Posterior vena cava (tissue), 2 donors: ENCODE measurements at regions not wholly inside any gene's neighbourhood (a gene's known extent, or its start where the extent isn't known, plus 50 kb on each side); places are given as distances from the start of the nearest gene placed in this dataset.

ENCODE experiments used
- DNase-seq: peaks from one replicate; pipeline ENCODE4 v3.0.0-alpha.2; 2020; ENCODE audit warnings: low spot score
- intact Hi-C, 2 donors: fragments of 100-400 bp; cut with DNase I; formaldehyde crosslinking; loops; one replicate each; pipeline versions ENCODE4 v1.14.1 to v1.14.2; 2022 to 2023
- donor health status: DM: yes; HTN: yes; CAD: no.
- donor health status: DM: yes; HTN: yes; CAD: no.

DNA sequence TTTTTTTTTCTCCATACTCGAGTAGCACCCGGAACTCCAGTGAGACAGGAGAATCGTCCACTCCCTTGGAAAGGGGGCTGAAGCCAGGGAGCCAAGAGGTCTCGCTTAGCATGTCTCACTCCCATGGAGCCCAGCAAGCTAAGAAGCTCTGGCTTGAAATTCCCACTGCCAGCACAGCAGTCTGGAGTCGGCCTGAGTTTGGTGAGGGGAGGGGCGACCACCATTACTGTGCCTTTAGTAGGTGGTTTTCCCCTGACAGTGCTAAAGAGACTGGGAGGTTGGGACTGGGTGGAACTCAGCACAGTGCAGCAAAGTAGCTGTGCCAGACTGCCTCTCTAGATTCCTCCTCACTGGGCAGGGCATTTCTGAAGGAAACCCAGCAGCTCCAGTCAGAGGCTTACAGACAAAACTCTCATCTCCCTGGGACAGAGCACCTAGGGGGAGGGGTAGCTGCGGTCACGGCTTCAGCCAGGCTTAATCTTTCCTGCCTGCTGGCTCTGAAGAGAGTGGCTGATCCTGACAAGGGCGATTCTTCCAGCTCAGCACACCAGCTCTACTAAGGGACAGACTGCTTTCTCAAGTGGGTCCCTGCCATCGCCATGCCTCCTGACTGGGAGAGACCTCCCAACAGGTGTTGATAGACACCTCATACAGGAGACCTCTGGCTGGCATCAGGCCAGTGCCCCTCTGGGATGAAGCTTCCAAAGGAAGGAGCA, 414.5 kb upstream of the ZNF608 start:
- DNase-seq, result no peak
- intact Hi-C loops, result no loop called here

DNA sequence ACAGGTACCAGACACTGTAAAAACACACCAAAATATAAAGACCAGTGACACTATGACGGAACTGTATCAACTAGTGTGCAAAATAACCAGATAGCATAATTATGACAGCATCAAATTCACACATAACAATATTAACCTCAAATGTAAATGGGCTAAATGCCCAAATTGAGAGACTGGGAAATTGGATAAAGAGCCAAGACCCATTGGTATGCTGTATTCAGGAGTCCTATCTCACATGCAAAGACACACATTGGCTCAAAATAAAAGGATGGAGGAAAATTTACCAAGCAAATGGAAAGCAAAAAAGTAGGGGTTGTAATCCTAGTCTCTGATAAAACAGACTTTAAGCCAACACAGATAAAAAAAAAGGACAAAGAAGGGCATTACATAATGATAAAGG, 416.3 kb upstream of the ZNF608 start:
- no peak for DNase-seq
- intact Hi-C loops, result no loop called here

DNA sequence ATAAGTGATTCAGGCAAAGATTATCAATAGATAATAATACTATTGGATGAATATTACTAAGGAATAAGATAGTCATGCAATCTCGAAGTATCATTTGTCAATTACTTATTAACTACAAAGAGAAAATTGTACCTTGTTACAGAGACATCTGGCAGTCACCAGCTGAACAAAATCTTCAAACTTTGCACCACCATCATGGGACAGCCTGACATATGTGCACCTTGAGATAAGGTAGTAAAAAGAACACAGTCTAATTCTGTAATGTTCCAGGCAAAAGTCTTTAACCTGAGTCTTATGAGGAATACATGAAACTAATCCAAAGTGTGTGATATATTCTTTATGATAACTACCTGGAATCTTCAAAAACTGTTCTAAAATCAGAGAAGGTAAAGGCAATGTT, 423.0 kb upstream of the ZNF608 start:
- intact Hi-C loops, result no loop called here
- DNase-seq, result no peak

DNA sequence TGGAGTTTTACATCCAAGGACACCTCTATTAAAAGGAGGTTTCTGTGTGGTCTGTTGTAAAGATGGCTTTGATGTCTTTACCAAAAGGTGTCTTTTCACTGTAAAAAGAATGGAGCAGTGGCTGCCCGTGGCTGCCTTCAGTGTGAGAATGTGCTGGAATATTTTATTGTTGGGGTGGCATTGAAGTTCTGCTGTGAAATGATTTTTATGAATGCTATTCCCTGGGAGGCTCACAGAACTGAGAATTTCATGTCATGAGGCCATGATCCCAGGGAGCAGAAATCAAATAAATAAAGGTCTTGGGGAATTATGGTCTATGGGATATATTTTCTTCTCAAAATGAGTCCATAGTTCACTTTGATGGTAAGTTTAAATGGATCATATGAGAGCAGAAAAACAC, 425.2 kb upstream of the ZNF608 start:
- intact Hi-C loops, result no loop called here
- no peak for DNase-seq

- intact Hi-C loops, result no loop called here
- no peak for DNase-seq
Measured at GRCh38 chr5:125175348-125176004, 429.0 kb upstream of the ZNF608 start.

DNA sequence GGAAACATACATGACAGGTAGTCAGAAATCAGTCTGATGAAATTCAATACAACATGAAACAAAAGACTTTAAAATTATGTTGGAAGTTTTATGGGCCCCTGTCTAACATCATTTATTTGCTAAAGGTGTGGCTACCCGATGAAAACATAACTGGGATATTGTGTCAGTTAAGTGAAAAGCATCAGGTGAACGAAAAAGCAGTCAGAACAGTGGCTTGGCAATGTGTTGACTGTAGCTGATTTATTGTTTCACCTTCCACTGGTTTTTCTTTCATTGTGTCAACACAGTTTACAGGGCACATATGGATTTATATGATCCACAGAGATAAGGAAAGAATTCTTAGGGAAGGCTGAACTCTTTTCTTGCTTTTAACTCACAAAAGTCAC, 429.6 kb upstream of the ZNF608 start:
- DNase-seq, result no peak
- intact Hi-C loops, result no loop called here

DNA sequence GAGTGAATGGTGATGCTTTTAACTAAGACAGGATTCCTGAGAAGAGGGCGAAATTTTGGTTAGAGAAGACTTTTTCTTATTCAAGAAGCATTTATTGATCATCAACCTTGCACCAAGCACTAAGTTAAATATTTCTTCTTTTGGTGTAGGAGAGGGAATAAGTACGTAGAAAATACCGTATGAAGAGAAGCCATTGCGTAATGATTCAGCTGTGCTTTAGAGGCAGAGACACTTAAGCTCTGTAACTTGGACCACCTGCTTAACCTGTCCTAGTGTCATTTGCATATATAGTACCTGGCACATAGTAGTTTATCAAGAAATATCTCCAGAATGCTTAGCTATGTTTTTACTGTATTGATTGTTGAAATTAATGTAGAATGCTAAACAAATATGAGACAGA, 430.9 kb upstream of the ZNF608 start:
- DNase-seq, result no peak
- intact Hi-C loops, result no loop called here

DNA sequence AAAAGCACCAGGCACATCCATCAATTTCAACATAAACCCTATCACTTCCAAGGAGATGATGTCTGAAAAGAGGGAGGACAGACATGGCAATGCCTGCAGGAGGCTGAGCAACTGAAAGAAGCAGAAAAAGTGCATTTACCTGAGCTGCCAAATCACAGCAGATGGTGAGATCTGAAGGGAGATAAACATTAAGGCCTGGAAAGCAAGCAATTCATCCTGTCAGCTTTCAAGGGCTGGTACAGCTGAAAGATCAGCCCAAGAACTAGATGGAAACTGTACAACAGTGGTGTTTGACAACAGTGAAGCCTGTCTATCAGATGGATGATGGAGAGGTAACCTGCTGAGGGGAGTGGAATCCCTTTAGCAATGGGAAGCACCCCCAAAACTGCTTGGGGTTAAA, 433.2 kb upstream of the ZNF608 start:
- no peak for DNase-seq
- intact Hi-C loops, result no loop called here

DNA sequence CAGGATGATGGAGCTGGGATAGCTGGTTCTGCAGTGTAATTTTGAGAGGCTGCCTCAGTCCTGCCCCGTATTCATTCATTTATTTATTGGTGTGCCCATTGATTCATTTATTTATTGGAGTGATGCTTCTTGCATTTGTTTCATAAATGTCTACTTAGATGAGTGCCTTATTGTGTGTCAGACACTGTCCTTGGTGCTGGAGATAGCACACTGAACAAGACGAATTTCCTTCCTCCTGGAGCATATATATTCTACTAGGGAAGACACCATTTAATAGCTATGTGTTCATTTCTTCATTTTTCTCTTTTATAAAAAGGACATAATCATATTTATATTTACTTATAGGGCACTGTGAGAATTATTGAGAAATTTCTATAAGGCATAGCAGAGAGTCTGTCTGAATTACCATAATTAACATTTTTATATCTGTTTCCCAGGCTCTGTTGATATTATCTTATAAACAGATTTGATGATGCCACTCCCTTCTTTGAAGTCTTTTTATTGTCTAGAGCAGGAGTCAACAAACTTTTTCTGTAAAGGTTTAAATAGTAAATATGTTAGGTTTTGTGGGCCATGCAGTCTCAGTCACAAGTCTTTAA, 433.9 kb upstream of the ZNF608 start:
- no peak for DNase-seq
- intact Hi-C loops, result no loop called here

- intact Hi-C loops, result no loop called here
- DNase-seq, result no peak
Measured at GRCh38 chr5:125181159-125181558, 434.7 kb upstream of the ZNF608 start.

GRCh38 chr5:125181955-125182354, 435.5 kb upstream of the ZNF608 start:
- no peak for DNase-seq
- intact Hi-C loops, result no loop called here

DNA sequence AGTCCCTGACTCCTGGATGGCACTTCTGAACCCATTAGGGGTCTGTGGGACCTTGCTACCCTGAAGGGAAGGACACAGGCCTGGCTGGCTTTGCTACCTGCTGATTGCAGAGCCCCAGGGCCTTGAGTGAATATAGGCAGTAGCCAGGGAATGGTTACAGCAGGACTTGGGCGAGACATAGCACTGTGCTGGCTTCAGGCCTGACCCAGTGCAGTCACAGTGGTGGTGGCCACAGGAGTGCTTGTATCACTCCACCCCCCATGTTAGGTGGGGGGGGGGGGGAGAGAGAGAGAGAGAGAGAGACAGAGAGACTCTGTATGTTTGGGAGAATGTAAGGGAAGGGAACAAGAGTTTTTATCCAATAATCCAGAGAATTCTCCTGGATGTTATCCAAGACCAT, 439.3 kb upstream of the ZNF608 start:
- intact Hi-C loops, result no loop called here
- no peak for DNase-seq

- intact Hi-C loops, result no loop called here
- DNase-seq, result no peak
Measured at GRCh38 chr5:125186911-125187375, 440.5 kb upstream of the ZNF608 start.

- intact Hi-C loops, result no loop called here
- no peak for DNase-seq
Measured at GRCh38 chr5:125189531-125189941, 443.1 kb upstream of the ZNF608 start.

DNA sequence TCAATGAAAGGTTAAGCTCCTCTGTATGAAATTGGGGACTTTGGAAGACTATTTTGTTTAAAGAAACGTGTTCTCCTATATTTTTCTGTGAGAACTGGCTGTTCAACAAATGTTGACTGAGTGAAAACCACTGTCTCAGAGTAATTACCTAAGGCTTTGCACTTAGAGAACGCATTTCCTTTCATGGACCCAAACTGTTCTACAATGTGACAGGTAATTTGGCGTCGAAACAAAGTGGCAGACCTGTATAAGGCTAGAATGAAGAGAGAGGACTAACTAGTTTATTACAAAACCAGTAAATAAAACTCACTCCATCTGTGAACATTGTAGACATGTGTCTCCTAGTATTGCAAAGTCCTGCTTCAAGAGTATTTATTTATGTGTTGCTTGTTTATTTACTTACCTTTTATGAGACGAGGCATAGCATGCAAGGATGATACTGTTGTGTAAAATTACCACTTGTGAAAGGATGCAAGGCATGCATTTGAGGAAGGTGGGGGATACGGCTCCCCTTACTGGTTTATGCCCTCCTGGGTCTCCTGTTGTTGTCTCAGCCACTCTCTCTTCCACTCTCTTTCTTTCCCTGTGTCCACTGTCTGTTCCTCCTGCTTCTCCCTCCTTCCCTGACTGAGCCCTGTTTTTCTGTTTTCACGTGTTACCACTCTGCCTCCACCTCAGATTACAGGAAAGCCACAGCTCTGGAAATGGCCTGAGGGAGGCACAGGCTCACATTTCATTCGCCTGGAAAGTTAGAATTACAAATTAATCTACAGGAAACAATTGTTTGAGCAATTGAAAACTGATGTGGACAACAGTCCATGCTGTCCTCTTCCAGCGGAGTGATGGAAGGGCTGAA, 444.0 kb upstream of the ZNF608 start:
- no peak for DNase-seq
- intact Hi-C loops, result loop anchor here in 1 of 2 donors (10.0 kb wide), 1 partner anchor 664 kb away; no protein-coding TSS in a partner anchor

DNA sequence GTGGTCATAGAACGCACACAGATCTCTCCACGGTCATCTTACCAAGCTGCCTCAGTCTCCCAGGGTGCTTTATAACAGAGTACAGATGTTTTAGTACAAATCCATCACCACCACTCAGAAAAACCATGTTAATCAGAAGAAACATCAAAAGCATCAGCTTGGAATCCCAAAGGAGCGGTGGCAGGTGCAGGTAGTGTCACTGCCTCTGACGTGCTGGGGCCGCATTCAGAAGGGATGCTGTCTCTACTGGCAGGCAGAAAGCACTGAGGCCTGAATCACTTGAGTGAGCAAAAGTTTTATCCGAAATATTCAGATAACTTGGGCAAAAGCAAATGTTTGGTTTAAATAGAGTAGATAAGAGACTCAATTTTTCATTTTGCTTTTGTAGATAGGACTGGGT, 448.4 kb upstream of the ZNF608 start:
- no peak for DNase-seq
- intact Hi-C loops, result loop anchor here in 1 of 2 donors (10.0 kb wide), 1 partner anchor 660 kb away; no protein-coding TSS in a partner anchor

DNA sequence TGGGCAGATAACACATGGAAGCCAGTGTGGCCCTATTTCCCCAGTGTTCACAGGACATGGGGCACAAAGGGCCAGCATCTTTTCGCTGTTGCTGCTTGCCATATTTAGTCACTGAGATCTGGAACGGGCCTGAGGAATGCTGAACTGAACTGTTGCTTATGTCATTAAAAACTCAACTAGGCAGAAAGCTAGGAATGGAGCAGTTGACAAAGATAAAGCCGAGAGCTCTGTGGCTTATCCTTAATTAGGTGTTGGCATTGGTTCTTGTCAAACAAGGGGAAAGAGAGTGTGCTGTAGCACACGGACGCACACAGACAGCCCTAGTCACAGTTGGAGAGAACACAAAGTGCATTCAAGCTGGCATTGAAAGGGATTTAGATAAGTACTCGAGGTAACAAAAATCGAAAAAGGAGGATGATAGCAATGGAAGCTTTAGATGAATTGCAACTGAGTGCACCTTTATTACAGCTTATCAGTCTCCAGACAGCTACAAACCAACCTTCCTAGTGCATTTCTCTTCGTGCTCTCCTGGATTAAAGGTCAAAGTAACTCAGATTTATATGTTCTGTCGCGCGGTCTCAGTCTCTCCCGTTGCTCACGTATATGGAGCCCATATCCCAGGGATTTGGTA, 450.2 kb upstream of the ZNF608 start:
- DNase-seq, result no peak
- intact Hi-C loops, result loop anchor here in 1 of 2 donors (10.0 kb wide), 1 partner anchor 658 kb away; no protein-coding TSS in a partner anchor

DNA sequence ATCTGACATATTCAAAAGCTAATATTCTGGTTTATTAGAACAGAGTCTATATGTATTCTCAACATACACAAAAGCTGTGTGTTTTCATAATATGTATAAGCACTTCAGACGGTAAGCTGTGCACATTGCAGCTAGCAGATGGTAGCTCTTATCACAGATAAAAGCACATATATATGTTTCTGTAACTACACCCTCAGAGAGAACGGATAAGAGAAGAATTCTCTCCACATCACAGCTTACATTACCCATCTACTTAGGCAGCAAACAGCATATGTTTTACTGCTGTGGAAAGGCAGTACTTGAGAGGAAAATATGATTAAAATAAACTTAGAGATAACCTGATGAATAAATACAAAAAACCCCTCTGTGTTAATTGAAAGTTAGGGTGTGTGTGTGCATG, 450.9 kb upstream of the ZNF608 start:
- no peak for DNase-seq
- intact Hi-C loops, result loop anchor here in 1 of 2 donors (10.0 kb wide), 1 partner anchor 657 kb away; no protein-coding TSS in a partner anchor
